ENCODE measurements at regions not wholly inside any gene's neighbourhood (a gene's known extent, or its start where the extent isn't known, plus 50 kb on each side); places are given as distances from the start of the nearest gene placed in this dataset.
"Not testable (repeated sequence)": the region's sequence is repeated elsewhere in the genome, so short reads cannot be mapped to it uniquely, and the experiment has no call there.

GRCh38 chr3:3429841-3430240 is 250.3 kb upstream of the CRBN start:
- H3K4me3 ChIP-seq (replicated peaks; ENCODE audit: low read depth, low read length), result no peak overlapping the region
- DNase-seq (ENCODE audit: low read depth), result no peak
- no peak for TF ChIP-seq CTCF (IDR thresholded peaks at IDR 0.05; ENCODE audit: low read length, missing control alignments)

- DNase-seq (ENCODE audit: low read depth); H3K4me3 ChIP-seq (replicated peaks; ENCODE audit: low read depth, low read length): not testable (repeated sequence)
Measured at GRCh38 chr3:3407707-3408106, 228.2 kb upstream of the CRBN start.

GRCh38 chr3:3405131-3405530 is 225.6 kb upstream of the CRBN start:
- no peak overlapping the region for H3K4me3 ChIP-seq (replicated peaks; ENCODE audit: low read depth, low read length)
- no peak for DNase-seq (ENCODE audit: low read depth)
- no peak for TF ChIP-seq CTCF (IDR thresholded peaks at IDR 0.05; ENCODE audit: low read length, missing control alignments)

GRCh38 chr3:3403700-3404099 is 224.2 kb upstream of the CRBN start:
- no peak for DNase-seq (ENCODE audit: low read depth)
- TF ChIP-seq CTCF (IDR thresholded peaks at IDR 0.05; ENCODE audit: low read length, missing control alignments), result no peak

GRCh38 chr3:3392946-3393345 is 213.5 kb upstream of the CRBN start:
- no peak for TF ChIP-seq CTCF (IDR thresholded peaks at IDR 0.05; ENCODE audit: low read length, missing control alignments)
- no peak overlapping the region for H3K4me3 ChIP-seq (replicated peaks; ENCODE audit: low read depth, low read length)
- no peak for DNase-seq (ENCODE audit: low read depth)

More at GRCh38 chr3:3403700-3404099, 224.2 kb upstream of the CRBN start:
- no peak overlapping the region for H3K4me3 ChIP-seq (replicated peaks; ENCODE audit: low read depth, low read length)

- no peak for TF ChIP-seq CTCF (IDR thresholded peaks at IDR 0.05; ENCODE audit: low read length, missing control alignments)
- DNase-seq (ENCODE audit: low read depth), result no peak
- H3K4me3 ChIP-seq (replicated peaks; ENCODE audit: low read depth, low read length), result no peak overlapping the region
Measured at GRCh38 chr3:3383461-3383860, 204.0 kb upstream of the CRBN start.

GRCh38 chr3:3372210-3372777 is 192.8 kb upstream of the CRBN start:
- H3K4me3 ChIP-seq (replicated peaks; ENCODE audit: low read depth, low read length), result no peak overlapping the region
- no peak for TF ChIP-seq CTCF (IDR thresholded peaks at IDR 0.05; ENCODE audit: low read length, missing control alignments)
- DNase-seq (ENCODE audit: low read depth), result no peak
